GM18870 (cell line): ENCODE measurements at regions not wholly inside any gene's neighbourhood (a gene's known extent, or its start where the extent isn't known, plus 50 kb on each side); places are given as distances from the start of the nearest gene placed in this dataset.

Source experiments
- ATAC-seq: cut with Tn5 transposase; IDR thresholded peaks from one replicate; pipeline ENCODE4 v1.9.1; 2021; ENCODE audit warnings: moderate library complexity; ENCODE audit not compliant: unreplicated experiment

DNA sequence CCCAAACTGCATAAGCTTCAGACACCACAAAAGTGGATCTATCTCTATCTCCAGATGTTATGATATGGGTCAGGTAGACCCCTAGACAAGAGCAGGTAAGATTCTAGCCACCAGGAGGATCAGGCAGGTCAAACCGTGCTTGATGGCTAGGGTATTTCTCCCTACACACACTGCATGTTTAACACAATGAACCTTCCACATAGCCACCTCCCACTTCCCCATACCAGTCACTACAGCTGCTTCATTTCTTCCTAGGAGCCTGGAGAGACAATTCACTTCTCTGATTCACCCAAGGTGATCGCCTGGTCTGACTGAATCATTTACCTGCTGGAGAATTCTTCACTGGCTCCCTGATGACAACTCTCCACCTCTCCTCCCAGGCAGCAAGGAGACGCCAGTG lies 66.0 kb upstream of the MYCN start:
- ATAC-seq, result no peak

DNA sequence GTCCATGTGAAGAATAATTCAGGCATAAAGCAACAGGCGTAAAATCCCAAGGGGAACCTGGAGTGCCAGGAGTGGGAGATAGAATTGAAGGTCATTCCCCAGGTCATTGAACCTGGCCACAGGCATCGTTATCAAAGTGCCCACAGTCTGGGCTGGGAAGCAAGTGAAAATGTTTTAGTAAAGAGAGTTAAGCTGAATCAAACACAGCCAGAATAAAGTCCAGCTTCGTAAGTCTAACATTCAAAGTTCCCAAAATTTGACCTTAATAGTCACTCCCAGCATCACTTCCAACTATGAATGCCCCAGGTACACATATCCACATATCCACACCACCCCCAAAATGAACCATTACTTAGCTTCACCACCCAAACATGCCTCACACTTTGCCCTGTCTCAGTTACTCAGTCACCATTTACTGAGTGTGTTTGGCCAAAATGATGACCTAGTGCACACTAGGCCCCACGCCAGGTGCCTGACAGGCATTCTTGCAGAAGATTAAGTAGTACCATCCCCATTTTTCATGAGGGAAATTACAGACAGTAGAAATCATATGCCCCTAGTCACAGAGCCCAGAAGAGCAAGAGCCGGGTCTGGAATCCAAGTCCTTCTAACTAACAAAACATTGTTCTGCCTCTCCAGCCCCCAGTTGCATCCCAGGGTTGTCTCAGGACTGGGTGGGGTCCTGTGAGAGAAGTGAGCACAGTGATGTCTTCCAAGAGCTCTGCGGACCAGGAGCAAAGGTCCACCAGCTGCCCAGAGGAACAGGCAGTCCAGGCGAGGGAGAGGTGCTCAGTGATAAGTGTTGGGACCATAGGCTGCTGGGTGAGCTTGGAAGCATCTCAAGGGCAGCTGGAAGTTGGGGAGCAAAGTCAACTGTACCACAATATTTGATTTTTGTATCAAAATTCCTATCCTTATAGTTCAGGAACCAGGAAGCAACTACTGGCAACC lies 65.2 kb upstream of the MYCN start:
- ATAC-seq, result no peak

DNA sequence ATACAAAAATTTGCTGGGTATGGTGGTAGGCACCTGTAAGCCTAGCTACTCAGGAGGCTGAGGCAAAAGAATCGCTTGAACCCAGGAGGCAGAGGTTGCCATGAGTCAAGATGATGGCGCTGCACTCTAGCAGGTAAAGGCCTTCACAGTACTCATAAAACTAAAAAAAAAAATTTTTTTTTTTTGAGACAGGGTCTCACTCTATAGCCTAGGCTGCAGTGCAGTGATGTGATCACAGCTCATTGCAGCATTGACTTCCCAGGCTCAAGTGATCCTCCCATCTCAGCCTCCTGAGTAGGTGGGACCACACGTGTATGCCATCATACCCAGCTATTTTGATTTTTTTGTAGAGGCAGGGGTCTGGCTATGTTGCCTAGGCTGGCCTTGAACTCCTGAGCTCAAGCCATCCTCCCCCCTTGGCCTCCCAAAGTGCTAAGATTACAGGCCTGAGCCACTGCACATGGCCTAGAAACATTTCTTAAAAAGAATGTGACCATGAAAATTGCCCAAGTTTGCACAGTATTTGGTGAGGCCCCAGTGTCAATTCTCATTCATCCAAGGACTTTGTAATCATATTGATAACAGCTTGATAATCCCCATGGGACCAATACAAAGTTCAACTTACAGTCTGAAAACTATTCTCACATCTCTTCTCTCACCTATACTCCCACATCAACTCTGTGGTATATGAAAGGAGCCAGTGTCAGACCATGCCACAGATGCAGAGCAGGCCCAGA lies 64.2 kb upstream of the MYCN start:
- ATAC-seq, result no peak

DNA sequence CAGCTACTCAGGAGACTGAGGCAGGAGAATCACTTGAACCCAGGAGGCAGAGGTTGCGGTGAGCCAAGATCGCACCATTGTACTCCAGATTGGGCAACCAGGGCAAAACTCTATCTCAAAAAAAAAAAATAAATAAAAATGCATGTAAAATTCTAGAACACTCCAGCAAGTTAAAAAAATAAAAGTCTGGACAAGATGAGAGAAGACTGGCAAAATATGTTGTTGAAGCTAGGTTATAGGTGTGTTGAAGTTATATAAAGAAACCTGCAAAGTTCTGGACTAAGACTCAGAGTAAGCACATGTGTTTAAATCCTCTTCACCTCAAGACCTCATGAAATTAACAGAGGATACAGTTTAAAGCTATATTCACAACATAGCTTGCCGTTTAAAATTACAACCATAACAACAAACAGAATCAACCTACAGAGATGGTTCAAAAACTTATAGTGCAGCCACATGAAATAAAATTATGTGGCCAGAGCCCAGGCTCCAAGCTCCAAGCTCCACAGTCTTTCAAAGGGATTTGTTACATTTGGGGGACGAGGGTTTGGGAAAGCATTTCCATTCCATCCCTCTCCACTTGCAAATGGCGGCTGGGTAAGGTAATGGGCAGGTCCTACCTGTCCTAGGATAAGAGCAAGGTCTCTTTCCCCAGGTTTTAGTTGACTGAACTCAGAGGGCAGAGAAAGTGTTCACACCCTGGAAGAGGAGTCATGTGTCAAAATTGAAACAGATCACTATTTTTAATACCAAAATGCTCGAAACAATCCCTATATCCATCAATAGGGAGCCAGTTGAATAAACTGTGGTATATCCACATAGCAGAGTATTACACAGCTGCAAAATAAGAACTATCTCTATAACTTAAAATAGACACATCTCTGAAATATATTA lies 59.9 kb upstream of the MYCN start:
- no peak for ATAC-seq

DNA sequence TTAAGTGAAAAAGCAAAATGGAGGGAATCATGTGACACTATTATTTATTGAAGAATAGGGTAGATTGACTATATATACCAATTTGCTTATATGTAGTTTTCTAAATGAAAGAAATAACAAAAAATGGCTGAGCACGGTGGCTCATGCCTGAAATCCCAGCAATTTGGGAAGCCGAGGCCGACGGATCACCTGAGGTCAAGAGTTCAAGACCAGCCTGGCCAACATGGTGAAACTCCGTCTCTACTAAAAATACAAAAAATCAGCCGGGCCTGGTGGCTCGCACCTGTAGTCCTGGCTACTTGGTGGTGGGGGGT lies 59.3 kb upstream of the MYCN start:
- no peak for ATAC-seq

DNA sequence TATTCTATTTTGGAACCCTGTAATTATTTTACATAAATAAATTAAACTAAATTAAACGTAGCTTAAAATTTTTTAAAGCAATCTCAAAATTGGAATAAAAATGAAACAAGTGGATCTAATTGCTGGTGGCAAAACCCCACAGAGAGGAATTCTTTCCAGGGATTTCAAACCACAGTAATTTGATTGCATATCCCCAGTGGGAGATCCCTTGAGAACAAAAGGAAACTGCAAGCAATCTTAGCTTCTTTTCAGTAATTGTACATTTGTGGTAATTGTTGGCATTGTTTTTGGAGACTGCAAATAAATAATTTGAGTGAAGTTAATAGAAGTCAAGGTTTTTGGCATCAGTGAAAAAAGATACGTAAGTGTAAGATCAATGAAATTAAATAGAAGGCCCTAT lies 58.7 kb upstream of the MYCN start:
- no peak for ATAC-seq

DNA sequence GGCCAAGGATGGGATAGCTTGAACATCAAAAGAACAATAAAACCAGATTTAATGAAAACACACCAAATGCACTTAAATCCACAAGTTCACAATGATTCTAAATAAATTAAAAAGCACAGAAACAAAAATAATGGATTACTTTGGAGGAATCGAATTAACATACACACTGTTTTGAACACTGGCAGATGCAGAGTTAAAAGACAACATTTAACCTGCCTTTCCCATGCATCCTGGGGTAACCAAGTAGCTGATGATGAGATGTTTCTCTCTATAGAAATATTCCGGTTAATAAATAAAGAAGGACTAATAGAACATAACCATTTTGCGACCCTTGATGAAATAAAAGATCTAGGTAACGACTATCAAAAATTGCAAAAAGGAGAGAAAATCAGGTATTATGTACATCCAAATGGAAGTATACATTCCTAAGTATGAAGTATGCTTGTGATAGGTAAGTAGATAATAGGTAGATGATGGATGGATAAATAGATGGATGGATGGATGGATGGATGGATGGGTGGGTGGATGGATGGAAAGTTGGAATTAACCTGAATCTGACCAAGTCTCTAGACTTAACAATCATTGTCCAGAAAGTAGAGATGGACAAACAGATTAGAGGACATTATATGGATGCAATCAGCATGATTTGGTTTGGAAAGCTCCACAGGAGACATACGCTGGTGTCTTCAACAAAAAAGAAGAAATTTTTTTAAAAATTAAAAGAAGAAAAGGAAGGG lies 57.4 kb upstream of the MYCN start:
- no peak for ATAC-seq

DNA sequence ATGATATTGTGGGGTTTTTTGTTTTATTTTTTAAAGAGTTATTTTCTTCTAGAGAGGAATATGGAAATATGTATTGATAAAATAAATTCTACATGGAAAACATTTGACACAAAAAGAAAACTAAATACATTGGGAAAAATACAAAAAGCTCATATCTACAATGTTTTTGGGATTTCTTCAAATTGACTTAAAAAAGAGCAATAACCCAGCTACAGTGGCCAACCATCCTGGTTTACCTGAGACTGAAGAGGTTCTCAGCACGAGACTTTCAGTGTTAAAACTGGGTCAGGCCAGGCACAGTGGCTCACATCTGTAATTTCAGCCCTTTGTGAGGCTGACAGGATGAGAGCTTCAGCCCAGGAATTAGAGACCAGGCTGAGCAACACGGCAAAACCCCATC lies 56.7 kb upstream of the MYCN start:
- ATAC-seq, result no peak

DNA sequence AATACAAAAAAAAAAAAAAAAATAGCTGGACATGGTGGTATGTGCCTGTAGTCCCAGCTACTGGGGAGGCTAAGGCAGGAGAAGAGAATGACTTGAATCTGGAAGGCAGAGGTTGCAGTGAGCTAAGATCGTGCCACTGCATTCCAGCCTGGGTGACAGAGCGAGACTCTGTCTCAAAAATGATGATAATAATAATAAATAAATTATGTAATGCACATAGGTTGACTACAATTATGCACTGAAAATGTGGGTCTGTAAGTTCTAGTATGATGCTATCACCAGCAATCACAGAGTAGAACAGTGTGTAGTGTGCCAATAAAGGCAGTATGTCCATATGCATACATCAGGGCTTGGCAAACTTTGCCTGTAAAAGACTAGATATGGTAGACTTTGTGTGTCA lies 55.6 kb upstream of the MYCN start:
- ATAC-seq, result no peak

DNA sequence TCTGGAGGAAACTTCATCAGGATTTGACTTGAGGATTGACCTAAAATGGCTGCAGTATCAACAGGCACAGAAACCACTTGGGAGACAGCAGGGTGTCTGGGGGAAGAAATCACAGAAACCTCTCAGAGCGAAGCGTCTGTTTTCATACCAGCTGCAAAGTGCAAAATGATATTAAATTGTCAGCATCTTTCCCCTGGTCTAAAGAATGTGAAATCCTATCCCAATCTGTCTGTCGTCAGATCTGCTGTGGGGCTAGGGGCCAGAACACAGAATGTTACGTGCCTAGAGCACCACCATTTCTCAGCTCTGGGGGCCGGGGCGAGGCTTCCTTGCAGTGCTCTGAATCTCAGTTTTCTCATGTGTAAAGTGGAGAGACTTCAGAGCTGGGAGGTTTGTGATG lies 54.1 kb upstream of the MYCN start:
- ATAC-seq, result no peak

DNA sequence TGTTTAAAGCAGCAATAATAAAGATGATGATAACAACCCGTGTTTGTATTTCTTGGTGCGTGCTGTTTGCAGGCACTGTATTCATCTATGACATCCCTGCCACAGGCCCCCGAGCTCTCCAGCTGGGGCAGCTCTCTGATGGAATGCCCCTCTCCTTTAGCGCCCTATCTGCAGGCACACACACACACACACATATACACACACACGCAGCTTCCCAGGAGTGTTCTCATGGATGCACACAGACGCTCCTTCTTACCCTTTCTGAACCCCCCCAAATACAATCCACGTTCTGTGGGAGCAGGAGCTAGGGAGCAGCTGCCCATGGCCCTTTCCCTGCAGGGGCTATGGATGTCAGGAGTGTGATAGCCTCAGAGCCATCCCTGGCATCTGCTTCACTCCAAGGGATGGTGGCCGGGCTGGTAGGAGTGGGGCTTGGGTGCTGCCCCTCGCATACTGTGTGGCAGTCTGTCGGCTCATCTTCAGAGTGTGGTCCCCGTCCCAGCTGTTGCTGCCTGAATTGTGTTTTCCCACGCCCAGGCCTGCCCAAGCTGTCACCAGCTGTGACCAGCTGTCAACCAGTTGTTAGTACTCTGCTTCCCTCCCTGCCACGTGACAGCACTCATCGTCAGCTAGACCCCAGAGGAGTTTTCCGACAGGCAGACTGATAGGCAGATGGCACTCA lies 50.8 kb upstream of the MYCN start:
- ATAC-seq, result no peak

DNA sequence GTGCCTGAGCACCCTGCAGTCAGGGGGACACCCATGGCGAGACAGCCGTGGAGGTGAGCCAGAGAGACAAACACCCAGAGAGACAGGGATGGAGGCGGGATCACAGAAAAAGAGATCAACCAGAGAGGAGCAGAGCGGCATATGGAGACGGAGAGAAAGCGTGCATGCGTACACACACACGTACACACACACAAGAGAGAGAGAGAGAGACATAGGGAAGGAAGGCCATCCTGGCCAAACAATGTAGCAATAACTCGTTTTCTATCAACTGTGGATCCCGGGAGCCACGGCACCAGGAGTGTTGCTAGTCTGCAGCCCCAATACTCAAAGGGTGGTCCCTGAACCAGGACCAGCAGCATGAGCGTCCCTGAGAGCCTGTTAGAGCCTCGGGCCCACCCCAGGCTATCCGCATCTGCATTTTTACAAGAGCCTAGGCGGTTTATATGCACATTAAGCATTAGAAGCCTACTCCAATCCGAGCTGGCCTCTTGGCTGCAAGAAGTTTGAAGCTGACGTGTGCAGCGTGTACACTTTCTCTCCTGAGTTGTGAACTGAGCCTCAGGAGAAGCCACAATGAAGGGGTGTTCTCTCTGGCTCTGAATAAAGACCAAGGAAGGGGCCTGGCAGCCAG lies 50.1 kb upstream of the MYCN start:
- no peak for ATAC-seq
